AG09319 (cell line): ENCODE measurements at regions not wholly inside any gene's neighbourhood (a gene's known extent, or its start where the extent isn't known, plus 50 kb on each side); places are given as distances from the start of the nearest gene placed in this dataset.

Experiments
- DNase-seq: peaks from one replicate; pipeline ENCODE4 v3.0.0-alpha.2; 2010; ENCODE audit warnings: low read depth; ENCODE audit errors: extremely low read depth
- TF ChIP-seq, protein P1 (sequence below): IDR thresholded peaks from 2 replicates; pipeline ENCODE4 v1.5.1; 2011; ENCODE audit warnings: low read depth, mild to moderate bottlenecking, inconsistent platforms, low read length, moderate library complexity

DNA sequence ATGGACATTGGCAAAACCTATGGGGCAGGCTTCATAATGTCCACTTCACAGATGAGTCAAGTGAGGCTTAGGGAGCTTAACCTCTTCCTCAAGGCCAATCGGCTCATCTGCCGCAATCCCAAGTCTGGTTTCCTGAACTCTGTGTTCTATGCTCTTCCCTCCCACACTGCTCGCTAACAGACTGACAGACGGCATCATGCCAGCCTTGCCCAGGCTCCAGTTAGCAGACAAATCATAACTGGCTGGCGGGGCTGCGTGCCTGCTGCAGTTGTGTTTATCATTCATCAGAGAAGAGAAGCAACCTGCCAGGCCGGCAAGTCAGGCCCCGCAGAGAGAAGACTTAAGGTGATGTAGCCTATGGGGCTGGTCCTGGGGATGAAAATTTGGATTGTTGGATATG, 216.2 kb upstream of the ASIC2 start:
- TF ChIP-seq, protein P1, sequence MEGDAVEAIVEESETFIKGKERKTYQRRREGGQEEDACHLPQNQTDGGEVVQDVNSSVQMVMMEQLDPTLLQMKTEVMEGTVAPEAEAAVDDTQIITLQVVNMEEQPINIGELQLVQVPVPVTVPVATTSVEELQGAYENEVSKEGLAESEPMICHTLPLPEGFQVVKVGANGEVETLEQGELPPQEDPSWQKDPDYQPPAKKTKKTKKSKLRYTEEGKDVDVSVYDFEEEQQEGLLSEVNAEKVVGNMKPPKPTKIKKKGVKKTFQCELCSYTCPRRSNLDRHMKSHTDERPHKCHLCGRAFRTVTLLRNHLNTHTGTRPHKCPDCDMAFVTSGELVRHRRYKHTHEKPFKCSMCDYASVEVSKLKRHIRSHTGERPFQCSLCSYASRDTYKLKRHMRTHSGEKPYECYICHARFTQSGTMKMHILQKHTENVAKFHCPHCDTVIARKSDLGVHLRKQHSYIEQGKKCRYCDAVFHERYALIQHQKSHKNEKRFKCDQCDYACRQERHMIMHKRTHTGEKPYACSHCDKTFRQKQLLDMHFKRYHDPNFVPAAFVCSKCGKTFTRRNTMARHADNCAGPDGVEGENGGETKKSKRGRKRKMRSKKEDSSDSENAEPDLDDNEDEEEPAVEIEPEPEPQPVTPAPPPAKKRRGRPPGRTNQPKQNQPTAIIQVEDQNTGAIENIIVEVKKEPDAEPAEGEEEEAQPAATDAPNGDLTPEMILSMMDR: no peak
- DNase-seq: no peak

DNA sequence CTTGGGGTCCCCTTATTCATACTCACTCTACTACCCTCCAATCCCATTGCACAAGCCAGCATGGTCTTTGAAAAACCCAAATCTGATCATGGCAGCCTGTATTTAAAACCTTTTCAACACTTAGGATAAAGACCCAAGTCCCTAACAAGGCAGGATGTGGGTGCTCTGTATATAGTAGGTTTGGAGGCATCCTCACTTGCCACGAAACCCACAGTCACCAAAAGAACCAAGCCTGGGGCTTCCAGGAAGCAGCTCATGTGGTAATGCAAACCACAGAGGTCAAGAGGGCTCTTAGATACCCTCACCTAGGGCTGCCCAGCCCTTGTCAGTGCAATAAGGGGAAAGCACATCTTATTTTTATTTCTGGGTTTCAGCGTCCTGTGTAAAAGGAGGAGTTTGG, 218.6 kb upstream of the ASIC2 start:
- no peak for DNase-seq
- TF ChIP-seq, protein P1: no peak

DNA sequence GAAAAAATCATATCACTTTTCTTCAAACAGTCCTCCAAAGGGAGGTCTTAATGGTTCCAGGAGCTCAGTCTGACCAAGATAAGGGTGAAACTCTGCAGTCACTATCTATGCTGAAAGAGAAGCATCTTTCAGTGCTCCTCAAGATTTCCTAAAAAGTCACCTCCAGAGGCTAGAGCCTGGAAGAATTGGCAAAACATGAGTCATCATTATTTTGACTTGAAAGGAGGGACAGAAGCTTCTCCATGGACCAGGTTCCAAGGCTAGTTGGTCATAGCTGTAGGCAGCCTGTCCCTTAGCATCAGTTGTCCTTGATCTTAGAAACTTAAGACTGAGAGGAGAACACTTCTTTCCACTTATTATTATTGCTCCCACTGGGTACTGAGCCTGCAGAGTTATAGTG, 219.0 kb upstream of the ASIC2 start:
- TF ChIP-seq, protein P1: no peak
- DNase-seq: no peak

DNA sequence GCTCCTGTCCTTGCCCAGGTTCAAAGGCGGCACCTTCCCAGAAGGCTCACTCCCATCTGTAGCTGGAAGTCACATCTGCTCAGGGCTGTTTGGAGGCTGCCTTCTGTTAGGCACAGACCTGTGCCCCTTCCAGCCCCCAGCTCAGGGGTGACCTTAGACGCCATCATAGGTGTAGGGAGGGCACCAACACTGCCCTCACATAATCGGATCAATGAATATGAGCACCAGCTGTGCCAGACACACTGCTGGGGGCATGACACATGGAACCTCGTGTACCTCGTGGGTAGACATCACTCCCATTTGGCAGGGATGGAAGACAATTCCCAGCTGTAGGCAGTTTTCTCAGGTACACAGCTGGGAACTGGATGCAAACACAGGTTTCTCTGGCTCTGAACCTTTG, 220.7 kb upstream of the ASIC2 start:
- no peak for DNase-seq

DNA sequence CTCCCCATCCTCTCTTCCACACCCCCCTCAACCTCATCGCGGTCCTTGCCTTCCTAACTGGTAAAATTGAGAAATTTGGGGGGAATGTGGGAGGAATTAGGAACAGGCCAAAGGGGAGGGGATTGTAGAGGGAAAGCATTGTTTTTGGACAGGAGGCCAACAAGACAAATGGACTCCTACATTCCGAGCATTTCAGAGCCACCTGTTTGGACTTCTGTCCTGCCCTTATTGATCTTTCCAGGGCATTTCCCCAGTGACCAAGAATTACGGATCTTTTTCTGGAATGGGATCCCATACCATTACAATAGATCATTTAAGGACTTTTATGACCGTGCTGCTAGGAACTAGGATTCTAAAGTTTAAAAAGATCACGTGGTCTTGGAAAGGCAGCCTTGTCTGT, 221.3 kb upstream of the ASIC2 start:
- TF ChIP-seq, protein P1: no peak
- no peak for DNase-seq

More for the DNA sequence above, 220.7 kb upstream of the ASIC2 start:
- TF ChIP-seq, protein P1: no peak

DNA sequence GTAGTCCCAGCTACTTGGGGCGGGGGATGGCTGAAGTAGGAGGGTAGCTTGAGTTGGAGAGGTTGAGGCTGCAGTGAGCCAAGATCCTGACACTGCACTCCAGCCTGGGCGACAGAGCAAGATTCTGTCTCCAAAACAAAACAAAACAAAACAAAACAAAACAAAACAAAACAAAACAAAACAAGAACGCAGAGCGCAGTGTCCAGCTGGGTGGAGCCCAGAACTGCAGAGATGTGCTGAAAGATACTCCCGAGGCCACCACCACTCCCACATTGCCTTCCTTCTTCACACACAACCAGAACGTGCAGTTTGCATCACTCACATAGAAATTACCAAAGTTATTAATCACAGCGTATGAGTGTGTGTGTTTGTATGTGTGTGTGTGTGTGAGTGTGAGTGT, 222.9 kb upstream of the ASIC2 start:
- no peak for DNase-seq
- TF ChIP-seq, protein P1: no peak

DNA sequence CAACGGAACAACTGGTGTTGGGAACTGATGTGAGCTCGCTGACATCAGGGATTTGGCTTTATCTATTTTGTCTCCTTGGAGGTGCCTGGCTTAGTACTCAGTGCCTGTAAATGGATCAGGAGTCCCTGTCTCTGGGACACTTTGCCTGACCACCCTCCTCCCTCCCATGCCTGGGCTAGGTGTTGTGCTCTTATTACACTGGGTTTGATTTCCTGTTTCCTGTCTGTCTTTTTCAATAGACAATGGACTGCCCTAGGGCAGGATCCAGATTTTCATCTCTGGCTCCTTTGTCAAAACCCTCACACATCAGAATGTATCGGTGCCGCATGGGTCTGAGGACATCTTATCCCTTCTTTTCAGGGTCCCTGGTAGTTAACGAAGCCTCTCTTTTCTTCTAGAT, 223.6 kb upstream of the ASIC2 start:
- TF ChIP-seq, protein P1: no peak
- DNase-seq: no peak

DNA sequence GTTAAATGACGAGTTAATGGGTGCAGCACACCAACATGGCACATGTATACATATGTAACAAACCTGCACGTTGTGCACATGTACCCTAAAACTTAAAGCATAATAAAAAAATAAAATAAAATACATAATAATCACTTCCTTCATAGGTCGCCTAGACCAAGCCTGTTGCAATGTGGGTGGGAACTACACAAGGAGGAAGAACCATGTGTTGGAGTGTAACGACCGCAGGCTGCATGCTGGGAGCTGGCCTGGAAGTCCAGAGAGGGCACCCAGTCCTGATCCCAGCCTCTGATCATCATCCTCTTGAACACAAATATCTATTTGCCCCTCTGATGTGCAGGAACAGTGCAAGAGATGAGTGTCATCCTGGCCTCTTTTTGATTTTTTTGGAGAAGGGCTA, 224.7 kb upstream of the ASIC2 start:
- no peak for DNase-seq

More for the DNA sequence above, 224.7 kb upstream of the ASIC2 start:
- TF ChIP-seq, protein P1: no peak
